HG03025 (cell line): ENCODE measurements at regions not wholly inside any gene's neighbourhood (a gene's known extent, or its start where the extent isn't known, plus 50 kb on each side); places are given as distances from the start of the nearest gene placed in this dataset.
A peak's percentile ranks its signal among the peaks of the same experiment; 100 is the strongest.
"Not testable (repeated sequence)": the region's sequence is repeated elsewhere in the genome, so short reads cannot be mapped to it uniquely, and the experiment has no call there.

ENCODE experiments used
- ATAC-seq: cut with Tn5 transposase; IDR thresholded peaks from one replicate; pipeline ENCODE4 v1.9.1; 2021; ENCODE audit warnings: mild to moderate bottlenecking, moderate library complexity; ENCODE audit not compliant: unreplicated experiment, low FRiP score

GRCh38 chr4:116357758-116358157 lies 727.6 kb downstream of the TRAM1L1 start:
- peak; percentile 24 for ATAC-seq

DNA sequence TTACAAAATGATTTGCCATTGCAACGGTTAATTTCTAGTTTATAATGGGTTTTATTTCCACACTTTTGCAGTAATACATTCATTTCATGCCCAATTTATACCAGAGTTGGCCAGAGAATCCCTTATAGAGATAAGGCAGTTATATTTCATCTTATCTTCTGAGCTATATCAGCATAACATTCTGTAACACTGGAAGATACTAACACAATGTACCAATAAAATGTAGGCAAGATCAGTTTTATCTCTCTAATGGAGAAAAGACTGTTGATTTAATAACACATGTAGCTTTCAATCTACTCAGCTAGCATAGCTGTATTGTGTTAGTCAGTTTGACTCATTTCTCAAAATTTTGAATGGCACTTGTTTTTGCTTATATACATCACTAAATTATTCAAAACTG lies 738.6 kb downstream of the TRAM1L1 start:
- ATAC-seq = no peak

GRCh38 chr4:116343809-116344208 lies 741.6 kb downstream of the TRAM1L1 start:
- ATAC-seq = no peak

DNA sequence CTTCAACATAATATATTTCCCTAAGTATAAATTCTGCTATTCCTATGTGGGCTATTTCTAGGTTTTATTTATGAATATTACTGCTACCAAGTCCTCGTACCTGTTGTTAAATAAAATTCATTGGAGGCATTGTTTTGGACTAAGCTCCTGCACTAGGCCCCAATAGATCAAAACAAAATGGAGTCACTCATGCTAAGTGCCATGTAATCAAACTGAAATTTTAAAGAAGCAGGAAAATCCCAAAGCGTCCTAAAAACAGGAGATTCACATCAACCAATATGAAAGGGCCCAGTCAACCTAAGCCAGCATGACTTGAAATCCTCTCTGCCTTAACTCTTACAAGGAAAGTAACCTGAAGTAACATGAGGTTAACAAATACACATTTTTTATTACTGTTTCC lies 743.2 kb downstream of the TRAM1L1 start:
- no peak for ATAC-seq

GRCh38 chr4:116332508-116332907 lies 752.9 kb downstream of the TRAM1L1 start:
- ATAC-seq = no peak

DNA sequence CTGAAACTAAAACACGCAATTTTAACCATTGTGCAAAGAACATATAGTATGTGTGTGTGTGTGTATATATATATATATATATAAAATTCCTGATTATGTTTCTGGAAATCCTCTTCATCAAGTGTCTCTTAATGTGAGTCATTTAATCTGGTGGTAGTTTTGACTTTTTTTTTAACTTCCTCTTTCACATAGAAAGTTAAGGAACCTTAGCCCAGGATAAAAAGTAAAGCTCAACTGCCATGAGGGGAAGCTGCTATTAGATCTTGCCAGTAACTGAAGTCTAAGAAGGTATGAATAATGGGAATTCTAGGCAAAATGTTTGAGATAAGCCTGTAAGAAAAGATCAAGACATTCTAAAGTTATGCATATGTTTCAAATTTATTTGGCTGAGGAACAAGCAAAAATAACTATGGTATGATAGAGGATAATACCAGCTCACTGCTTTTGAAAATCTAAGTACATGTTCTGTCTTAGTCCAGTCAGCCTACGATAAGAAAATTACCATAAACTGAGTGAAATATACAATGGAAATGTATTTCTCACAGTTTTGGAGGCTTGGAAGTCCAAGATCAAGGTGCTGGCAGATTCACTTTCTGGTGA lies 757.0 kb downstream of the TRAM1L1 start:
- ATAC-seq = no peak

- no peak for ATAC-seq
Observed at GRCh38 chr4:116323606-116324005, 761.8 kb downstream of the TRAM1L1 start.

DNA sequence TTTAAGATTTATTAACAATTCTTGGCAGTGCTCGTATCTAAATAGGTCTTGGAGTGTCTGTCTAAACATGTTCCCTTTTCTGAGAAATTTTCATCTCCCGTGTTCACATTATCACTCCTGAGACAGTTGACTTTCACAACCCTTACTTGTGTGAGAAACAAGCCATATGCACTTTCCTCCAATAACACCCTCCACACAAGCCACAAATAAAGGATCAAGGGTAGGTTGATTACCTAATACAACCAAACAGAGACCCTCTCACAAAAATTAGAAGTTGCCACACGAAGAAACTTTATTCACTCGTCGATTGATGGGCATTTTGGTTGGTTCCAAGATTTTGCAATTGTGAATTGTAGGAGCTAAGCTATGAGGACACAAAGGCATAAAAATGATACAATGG lies 763.9 kb downstream of the TRAM1L1 start:
- no peak for ATAC-seq

DNA sequence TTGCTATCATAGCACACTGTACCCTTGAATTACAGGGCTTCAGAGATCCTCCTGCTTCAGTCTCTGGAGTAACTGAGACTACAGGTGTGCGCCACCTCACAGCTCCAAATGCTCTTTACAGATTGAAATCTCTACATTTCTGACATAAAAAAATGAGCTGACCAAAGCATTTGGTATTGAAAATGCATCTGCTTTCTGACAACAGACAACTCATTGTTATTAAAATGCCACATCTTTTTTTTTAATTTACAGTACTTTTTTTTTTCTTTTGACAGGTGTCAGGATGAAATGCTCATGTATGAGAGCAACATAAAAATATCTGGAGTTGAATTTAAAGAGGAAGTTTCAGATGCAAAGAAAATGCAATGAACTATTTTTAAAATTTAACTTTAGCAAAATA lies 764.5 kb downstream of the TRAM1L1 start:
- ATAC-seq = no peak

DNA sequence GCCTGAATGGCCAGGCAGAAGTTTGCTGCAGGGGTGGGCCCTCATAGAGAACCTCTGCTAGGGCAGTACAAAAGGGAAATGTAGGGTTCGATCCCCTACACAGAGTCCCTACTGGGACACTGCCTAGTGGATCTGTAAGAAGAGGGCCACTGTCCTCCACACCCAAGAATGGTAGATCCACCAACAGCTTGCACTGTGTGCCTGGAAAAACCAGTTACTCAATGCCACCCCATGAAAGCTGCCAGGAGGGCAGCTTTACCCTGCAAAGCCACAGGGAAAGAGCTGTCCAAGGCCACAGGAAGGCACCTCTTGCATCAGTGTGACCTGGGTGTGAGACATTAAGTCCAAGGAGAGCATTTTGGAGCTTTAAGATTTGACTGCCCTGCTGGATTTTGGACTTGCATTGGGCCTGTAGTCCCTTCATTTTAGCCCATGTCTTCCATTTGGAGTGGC lies 781.6 kb downstream of the TRAM1L1 start:
- no peak for ATAC-seq

- ATAC-seq = no peak
Observed at GRCh38 chr4:116302990-116303735, 782.2 kb downstream of the TRAM1L1 start.

GRCh38 chr4:116275006-116275405 lies 810.4 kb downstream of the TRAM1L1 start:
- ATAC-seq = no peak

GRCh38 chr4:116272336-116272735 lies 813.0 kb downstream of the TRAM1L1 start:
- no peak for ATAC-seq

GRCh38 chr4:116260931-116261330 lies 824.4 kb downstream of the TRAM1L1 start:
- ATAC-seq = not testable (repeated sequence)

GRCh38 chr4:116244771-116245170 lies 840.6 kb downstream of the TRAM1L1 start:
- no peak for ATAC-seq

DNA sequence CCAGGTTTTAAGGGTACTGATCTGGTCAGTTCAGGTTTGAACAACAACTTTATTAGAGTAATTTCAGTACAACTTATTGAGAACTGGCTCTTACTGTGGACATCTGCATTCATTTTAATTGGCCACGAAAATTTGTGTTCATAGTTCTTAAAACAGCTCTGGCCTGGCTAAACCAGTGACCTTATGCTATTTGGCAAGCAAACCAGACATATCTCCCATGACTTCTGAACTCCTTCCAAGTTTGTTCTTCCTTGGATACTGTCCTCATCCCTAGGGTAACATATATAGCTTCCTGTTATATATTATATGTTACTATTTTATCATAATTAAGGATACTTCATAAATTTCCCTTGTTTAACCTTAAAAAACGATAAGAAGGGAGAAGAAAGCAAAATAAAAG lies 841.9 kb downstream of the TRAM1L1 start:
- no peak for ATAC-seq

- ATAC-seq = no peak
Observed at GRCh38 chr4:116233971-116234370, 851.4 kb downstream of the TRAM1L1 start.

DNA sequence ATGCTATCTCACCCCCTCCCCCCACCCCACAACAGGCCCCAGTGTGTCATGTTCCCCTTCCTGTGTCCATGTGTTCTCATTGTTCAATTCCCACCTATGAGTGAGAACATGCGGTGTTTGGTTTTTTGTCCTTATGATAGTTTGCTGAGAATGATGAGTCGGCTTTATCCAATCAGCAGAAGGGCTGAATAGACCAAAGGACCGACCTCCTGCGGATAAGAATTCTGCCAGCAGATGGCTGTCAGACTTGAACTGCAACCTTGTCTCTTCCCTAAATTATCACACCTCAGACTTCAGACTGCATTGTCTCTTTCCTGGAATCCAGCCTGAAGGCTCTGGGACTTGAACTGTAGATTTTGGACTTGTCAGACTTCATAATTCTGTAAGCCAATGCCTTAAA lies 853.4 kb downstream of the TRAM1L1 start:
- not testable (repeated sequence) for ATAC-seq

DNA sequence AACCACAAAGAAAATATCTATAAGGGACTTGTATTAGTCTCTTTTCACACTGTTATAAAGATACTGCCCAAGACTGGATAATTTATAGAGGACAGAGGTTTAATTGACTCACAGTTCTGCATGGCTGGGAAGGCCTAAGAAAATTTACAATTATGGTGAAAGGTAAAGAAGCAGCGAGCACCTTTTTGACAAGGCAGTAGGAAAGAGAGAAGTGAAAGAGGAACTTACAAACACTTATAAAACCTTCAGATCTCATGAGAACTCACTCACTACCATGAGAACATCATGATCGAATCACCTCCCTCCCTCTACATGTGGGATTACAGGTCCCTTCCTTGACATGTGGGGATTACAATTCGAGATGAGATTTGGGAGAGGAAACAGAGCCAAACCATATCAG lies 856.0 kb downstream of the TRAM1L1 start:
- ATAC-seq = no peak

DNA sequence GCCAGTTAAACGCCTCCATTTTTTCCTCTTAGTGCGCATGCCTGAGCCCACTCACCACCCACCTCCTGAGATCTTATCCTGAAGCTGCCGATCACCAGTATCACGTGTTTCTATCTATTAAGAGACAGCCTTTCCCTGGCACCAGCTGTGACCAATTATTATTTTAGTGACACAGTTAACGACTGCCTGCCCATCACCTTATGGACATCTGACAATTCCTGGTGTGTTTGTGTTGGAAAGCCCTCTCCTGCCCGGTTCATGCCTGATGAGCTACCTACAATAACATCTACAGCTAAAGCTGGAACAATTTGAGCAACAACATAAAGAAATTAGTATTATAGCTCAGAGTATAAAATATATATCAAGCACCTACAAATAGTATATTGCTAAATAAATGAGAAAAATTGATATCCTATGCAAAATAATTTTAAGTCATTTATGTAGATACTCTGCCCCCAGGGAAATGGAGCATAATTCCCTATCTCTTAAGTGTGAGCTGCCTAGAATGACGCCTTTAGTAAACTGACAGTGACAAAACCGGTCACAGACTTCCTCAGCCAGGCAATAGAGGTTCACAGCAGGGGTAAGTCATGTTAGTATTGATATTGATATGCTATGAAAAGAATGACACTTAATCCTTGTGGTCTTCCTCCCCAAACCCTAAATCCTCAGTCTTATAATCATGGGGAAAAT lies 862.2 kb downstream of the TRAM1L1 start:
- no peak for ATAC-seq

- ATAC-seq = no peak
Observed at GRCh38 chr4:116217781-116218180, 867.6 kb downstream of the TRAM1L1 start.

DNA sequence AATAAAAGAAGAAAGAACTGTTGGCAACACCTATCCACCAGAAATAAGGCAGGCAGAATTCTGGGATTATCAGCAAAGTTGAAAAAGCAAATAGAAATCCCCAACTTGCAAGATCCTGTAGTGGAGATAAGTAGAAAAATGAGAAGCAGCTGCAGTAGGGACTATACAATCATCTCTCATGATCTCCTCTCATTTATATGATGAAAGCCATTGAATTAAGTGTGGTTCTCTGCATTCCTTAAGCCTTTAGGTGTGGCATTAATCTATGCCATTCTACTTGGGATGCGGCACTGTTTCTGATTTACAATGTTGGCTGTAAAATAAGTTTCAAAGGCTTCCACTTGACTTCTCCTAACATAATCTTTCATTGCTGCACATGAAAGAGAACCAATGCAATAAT lies 869.8 kb downstream of the TRAM1L1 start:
- no peak for ATAC-seq
